Esophagus squamous epithelium (tissue), 5 donors: ENCODE measurements at regions not wholly inside any gene's neighbourhood (a gene's known extent, or its start where the extent isn't known, plus 50 kb on each side); places are given as distances from the start of the nearest gene placed in this dataset.
"Not testable (repeated sequence)": the region's sequence is repeated elsewhere in the genome, so short reads cannot be mapped to it uniquely, and the experiment has no call there.

Experiments used
- DNase-seq: peaks from one replicate; lab custom pipeline; 2025; lab: John Stamatoyannopoulos, UW
- H3K27ac ChIP-seq, 4 donors: fragments of 200-600 bp; sonication (generic); one replicate each; pipeline ENCODE4 v1.5.1; 2016 to 2019; ENCODE audit warnings: mild to moderate bottlenecking in 1 of 4
- H3K27me3 ChIP-seq, 4 donors: fragments of 200-600 bp; sonication (generic); 1 replicate in 3 of 4; 2 replicates in 1 of 4; pipeline versions ENCODE4 v1.5.1 to v1.6.0; 2017 to 2021; ENCODE audit warnings: antibody characterized with exemption in 1 of 4
- H3K36me3 ChIP-seq, 3 donors: fragments of 200-600 bp; sonication (generic); one replicate each; pipeline ENCODE4 v1.5.1; 2016 to 2019
- H3K4me1 ChIP-seq, 3 donors: fragments of 200-600 bp; sonication (generic); one replicate each; pipeline ENCODE4 v1.5.1; 2017 to 2019
- H3K4me3 ChIP-seq, 4 donors: fragments of 200-600 bp; sonication (generic); 1 replicate in 3 of 4; 2 replicates in 1 of 4; pipeline ENCODE4 v1.5.1; 2016 to 2019; ENCODE audit warnings: mild to moderate bottlenecking in 2 of 4, moderate library complexity in 1 of 4
- H3K9me3 ChIP-seq, 3 donors: fragments of 200-600 bp; sonication (generic); one replicate each; pipeline ENCODE4 v1.5.1; 2016 to 2019
- CTCF ChIP-seq, 6 experiments: fragments of 450-650 bp in 4 of 6; fragments of 200-600 bp in 2 of 6; sonication (generic) in 2 of 6; IDR thresholded peaks; one replicate each; pipeline ENCODE4 v1.5.1; 2016 to 2019; ENCODE audit warnings: antibody characterized with exemption in 6 of 6, mild to moderate bottlenecking in 4 of 6, moderate library complexity in 4 of 6
- POLR2A ChIP-seq, 4 donors: fragments of 450-650 bp; IDR thresholded peaks; one replicate each; pipeline ENCODE4 v1.6.1; 2017; ENCODE audit warnings: antibody characterized with exemption in 4 of 4, mild to moderate bottlenecking in 4 of 4, moderate library complexity in 3 of 4
- WGBS, 2 donors: methylation state at CpG; one replicate each; pipeline ENCODE4 v1.1.5; 2018; 5-methylcytosine and 5-hydroxymethylcytosine counted together
- intact Hi-C: fragments of 100-400 bp; cut with DNase I; formaldehyde crosslinking; loops from one replicate; pipeline ENCODE4 v1.15.0; 2022
- donor health status: DM: yes; HTN: yes; CAD: no.

GRCh38 chr2:226303707-226304106 lies 495.9 kb downstream of the IRS1 start:
- no peak for TF ChIP-seq CTCF (IDR thresholded peaks at IDR 0.05)
- H3K36me3 ChIP-seq = no peaks in the 10 kb centered on the region
- no peak overlapping the region for H3K27ac ChIP-seq
- H3K4me3 ChIP-seq = no peak overlapping the region
- DNase-seq = no peak
- intact Hi-C loops = no loop called here
- H3K9me3 ChIP-seq = no peaks in the 10 kb centered on the region
- 13 to 23% methylated on average over 1 of the region's 1 CpG for WGBS, 2 donors
- H3K27me3 ChIP-seq = no peaks in the 10 kb centered on the region
- H3K4me1 ChIP-seq = no peaks in the 10 kb centered on the region

GRCh38 chr2:226300196-226300886 lies 499.3 kb downstream of the IRS1 start:
- H3K4me1 ChIP-seq = no peaks in the 10 kb centered on the region

GRCh38 chr2:226299771-226300170 lies 499.8 kb downstream of the IRS1 start:
- no peak for DNase-seq
- Histone ChIP-seq H3K4me1 (no peaks in the 10 kb centered on the region), H3K4me3 (no peak overlapping the region), H3K9me3 (no peaks in the 10 kb centered on the region), H3K36me3 (no peaks in the 10 kb centered on the region), H3K27me3 (no peaks in the 10 kb centered on the region), H3K27ac (no peak overlapping the region)
- intact Hi-C loops = no loop called here
- WGBS, 2 donors = 51 to 76% methylated on average over 3 of the region's 3 CpGs
- TF ChIP-seq CTCF (IDR thresholded peaks at IDR 0.05) = no peak
- no peak for TF ChIP-seq POLR2A (IDR thresholded peaks at IDR 0.05)

More at GRCh38 chr2:226300196-226300886, 499.3 kb downstream of the IRS1 start:
- TF ChIP-seq POLR2A (IDR thresholded peaks at IDR 0.05) = no peak
- TF ChIP-seq CTCF (IDR thresholded peaks at IDR 0.05) = no peak
- no peak overlapping the region for H3K4me3 ChIP-seq
- 72 to 84% methylated on average over 5 of the region's 5 CpGs for WGBS, 2 donors
- no peaks in the 10 kb centered on the region for H3K27me3 ChIP-seq
- H3K36me3 ChIP-seq = no peaks in the 10 kb centered on the region
- no peak overlapping the region for H3K27ac ChIP-seq
- intact Hi-C loops = no loop called here
- no peak for DNase-seq
- no peaks in the 10 kb centered on the region for H3K9me3 ChIP-seq

- DNase-seq = no peak
- no peaks in the 10 kb centered on the region for H3K36me3 ChIP-seq
- TF ChIP-seq CTCF (IDR thresholded peaks at IDR 0.05) = no peak
- TF ChIP-seq POLR2A (IDR thresholded peaks at IDR 0.05) = no peak
- no peaks in the 10 kb centered on the region for H3K4me1 ChIP-seq
- no peak overlapping the region for H3K4me3 ChIP-seq
- intact Hi-C loops = no loop called here
- peaks cover 0 to 7% (median 7%) of the 10 kb centered on the region in 3 donors for H3K9me3 ChIP-seq
- 76 to 85% methylated on average over 3 of the region's 3 CpGs for WGBS, 2 donors
- H3K27me3 ChIP-seq = no peaks in the 10 kb centered on the region
- H3K27ac ChIP-seq = no peak overlapping the region
Measured at GRCh38 chr2:226295681-226296080, 503.9 kb downstream of the IRS1 start.

GRCh38 chr2:226295123-226295522 lies 504.5 kb downstream of the IRS1 start:
- WGBS, 2 donors = 0 to 45% methylated on average over 1 of the region's 1 CpG
- intact Hi-C loops = no loop called here
- TF ChIP-seq POLR2A (IDR thresholded peaks at IDR 0.05) = no peak
- no peak for TF ChIP-seq CTCF (IDR thresholded peaks at IDR 0.05)

GRCh38 chr2:226291281-226291680 lies 508.3 kb downstream of the IRS1 start:
- intact Hi-C loops = not testable (repeated sequence)

More at GRCh38 chr2:226295123-226295522, 504.5 kb downstream of the IRS1 start:
- Histone ChIP-seq H3K27me3 (no peaks in the 10 kb centered on the region), H3K4me1 (no peaks in the 10 kb centered on the region), H3K4me3 (no peak overlapping the region), H3K27ac (no peak overlapping the region), H3K9me3 (peaks cover 0 to 7% (median 7%) of the 10 kb centered on the region in 3 donors), H3K36me3 (no peaks in the 10 kb centered on the region)
- DNase-seq = no peak

More at GRCh38 chr2:226291281-226291680, 508.3 kb downstream of the IRS1 start:
- 100% methylated on average over 1 of the region's 1 CpG for WGBS, 2 donors
- H3K27ac ChIP-seq, H3K9me3 ChIP-seq, H3K4me1 ChIP-seq, DNase-seq, H3K27me3 ChIP-seq, H3K36me3 ChIP-seq, H3K4me3 ChIP-seq: not testable (repeated sequence)
